ENCODE measurements at regions not wholly inside any gene's neighbourhood (a gene's known extent, or its start where the extent isn't known, plus 50 kb on each side); places are given as distances from the start of the nearest gene placed in this dataset.

GRCh38 chr4:74692972-74693371, 101.4 kb downstream of the BTC start:
- no peaks in the 10 kb centered on the region for H3K4me1 ChIP-seq
- no peaks in the 10 kb centered on the region for H3K4me1 Mint-ChIP-seq (ENCODE audit: low read depth, unreplicated experiment)
- H3K27me3 Mint-ChIP-seq (ENCODE audit: insufficient read depth, unreplicated experiment): peaks cover 10% of the 10 kb centered on the region
- TF ChIP-seq CTCF (IDR thresholded peaks at IDR 0.05; ENCODE audit: insufficient read depth in 1 of 2, low read depth in 1 of 2, low read length in 1 of 2, severe bottlenecking in 1 of 2, unreplicated experiment in 1 of 2): no peak
- ChIA-PET CTCF (no interaction called here), POLR2A (no interaction called here)
- no peak overlapping the region for H3K4me3 Mint-ChIP-seq (ENCODE audit: unreplicated experiment)
- no peaks in the 10 kb centered on the region for H3K9me3 ChIP-seq
- DNase-seq: no peak
- H3K36me3 ChIP-seq (ENCODE audit: control insufficient read depth, insufficient read depth, low read length): no peaks in the 10 kb centered on the region
- no peak overlapping the region for H3K4me3 ChIP-seq (ENCODE audit: low read depth, low read length)
- no peak overlapping the region for H3K27ac Mint-ChIP-seq (ENCODE audit: unreplicated experiment)
- no peaks in the 10 kb centered on the region for H3K36me3 Mint-ChIP-seq (ENCODE audit: insufficient read depth, unreplicated experiment)
- intact Hi-C loops (cut with micrococcal nuclease; ENCODE audit: unreplicated experiment): loop anchor here (5.0 kb wide), 1 partner anchor 99 kb away; the partner anchor contains the start of gene BTC
- no peaks in the 10 kb centered on the region for H3K9me3 Mint-ChIP-seq (ENCODE audit: unreplicated experiment)
- no peaks in the 10 kb centered on the region for H3K27me3 ChIP-seq (replicated peaks; ENCODE audit: control insufficient read depth, insufficient read depth, low read length)
- BruUV-seq (replicated peaks): no TSS peak
